ENCODE measurements at regions not wholly inside any gene's neighbourhood (a gene's known extent, or its start where the extent isn't known, plus 50 kb on each side); places are given as distances from the start of the nearest gene placed in this dataset.
A peak's percentile ranks its signal among the peaks of the same experiment; 100 is the strongest.

DNA sequence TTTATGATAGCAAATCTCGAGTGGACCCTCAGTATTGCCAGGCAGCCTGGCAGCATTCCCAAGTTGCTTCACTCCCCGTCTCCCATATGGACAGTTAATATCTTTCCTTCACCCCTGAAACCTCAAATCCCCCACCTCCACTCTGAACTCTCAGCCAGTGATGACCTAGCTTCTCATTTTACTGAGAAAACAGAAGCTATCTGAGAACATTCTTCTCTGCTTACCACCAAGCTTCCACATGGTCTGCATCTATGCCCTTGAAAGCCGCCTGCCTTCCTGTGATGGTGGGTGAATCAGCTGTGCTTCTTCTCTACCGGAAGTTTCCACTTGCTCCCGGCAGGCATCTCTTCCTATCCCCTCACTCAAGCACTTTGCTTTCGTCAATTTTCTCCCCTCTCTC, 529.2 kb downstream of the EPHA4 start:
- DNase-seq, result no peak

DNA sequence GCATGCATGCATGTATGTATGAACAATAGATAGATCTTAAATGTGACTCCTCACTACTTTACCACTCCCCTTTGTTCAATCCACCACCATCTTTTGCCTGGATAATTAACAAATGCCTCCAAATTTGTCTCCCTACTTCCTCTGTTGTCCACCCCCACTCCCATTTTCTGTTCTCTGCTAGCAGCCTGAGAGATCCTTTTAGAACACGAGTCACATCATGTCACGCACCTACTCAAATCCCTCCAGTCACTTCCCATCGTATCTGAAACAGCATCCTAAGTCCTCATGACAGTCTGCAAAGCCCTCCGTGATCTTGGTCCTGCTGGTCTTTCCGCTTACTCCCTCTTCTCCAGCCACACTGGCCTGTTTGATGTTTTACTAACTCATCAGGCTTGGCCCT, 527.3 kb downstream of the EPHA4 start:
- no peak for DNase-seq

DNA sequence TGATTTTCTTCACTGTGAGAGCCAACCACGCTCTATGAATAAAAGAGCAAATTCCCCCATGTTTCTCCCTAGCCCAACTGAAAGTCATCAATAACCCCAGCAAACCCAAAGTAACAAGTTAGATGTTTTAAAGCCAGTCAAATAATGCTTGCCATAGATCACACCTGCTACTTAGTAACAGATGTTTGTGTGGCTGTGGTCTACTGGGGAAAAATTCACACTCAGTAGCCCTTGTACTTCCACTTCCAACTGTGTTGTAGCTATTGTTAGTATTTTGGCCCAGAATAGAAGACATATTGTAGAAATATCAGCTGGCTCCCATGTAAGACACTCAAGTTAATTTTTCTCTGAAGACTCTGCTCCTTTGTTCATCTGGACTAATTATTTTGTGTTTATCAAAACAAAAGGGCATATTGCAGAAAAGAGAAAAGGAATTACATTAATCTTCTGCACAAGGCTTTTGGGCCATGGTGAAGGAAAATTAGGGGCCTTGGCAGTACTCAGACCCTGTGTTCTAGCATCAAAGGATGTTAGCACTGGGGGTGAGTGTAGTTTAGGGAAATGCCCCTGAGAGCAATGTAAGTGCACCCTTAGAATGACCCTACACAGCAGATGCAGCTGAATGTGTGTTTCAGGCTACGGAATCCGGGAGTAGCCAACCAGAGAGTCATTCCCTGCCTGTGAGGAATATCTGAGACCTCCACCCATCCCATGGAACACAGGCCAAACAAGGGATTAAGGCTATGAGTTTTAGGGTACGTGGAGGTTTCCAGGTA, 521.9 kb downstream of the EPHA4 start:
- no peak for DNase-seq

DNA sequence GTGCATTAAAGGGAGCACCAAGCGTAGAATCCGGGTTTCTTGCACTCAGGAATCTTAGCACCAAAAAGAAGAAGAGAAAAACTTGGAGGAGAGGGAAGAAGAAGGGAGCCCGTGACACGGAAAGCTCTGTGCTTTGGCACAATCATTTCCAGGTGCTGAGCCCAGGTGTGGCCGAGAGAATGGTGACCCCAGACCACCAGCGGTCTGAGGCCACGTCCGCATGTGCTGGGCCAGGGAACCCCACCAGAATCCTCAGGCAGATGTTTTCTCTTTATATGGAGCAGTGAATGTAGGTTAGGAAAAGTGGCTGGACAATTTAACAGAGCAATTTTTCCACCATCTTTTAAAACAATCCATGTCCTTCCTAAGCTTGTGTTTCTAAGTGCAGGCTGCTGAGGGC, 520.9 kb downstream of the EPHA4 start:
- DNase-seq, result no peak

DNA sequence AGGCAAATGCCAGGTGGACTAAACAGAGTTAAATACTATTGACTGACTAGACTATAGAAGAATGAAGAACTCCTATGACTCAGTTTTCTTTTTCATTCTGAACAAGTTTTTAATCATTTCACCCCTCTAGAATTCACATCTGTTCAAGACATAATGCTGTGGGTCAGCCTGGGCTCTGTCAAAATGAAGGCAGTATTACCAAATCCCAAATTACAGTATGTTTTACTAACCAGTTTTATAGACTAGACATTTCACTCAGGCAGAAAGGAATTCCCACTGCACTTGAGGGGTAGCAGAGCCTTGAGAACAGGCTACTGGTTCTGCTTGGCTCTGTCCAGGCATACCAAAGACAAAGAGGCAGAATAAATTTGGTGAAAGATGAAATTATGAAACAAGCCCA, 511.7 kb downstream of the EPHA4 start:
- DNase-seq, result no peak

DNA sequence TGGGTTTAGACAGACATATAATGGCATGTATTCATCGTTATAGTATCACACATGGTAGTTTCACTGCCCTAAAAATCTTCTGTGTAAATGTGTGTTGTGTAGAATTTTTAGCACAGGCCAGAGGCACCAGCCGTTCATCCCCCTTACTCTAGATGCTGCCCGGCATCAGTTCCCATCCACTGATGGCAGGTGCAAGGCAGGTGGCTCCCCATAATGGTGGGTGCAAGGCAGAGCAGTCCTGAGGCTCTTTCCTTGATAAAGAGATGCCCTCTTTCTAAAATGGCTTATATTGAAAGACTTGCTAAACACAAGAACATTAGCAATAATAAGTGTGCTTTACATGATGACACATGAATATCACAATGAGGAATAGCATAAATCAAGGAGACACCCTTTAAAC, 508.5 kb downstream of the EPHA4 start:
- DNase-seq, result no peak

DNA sequence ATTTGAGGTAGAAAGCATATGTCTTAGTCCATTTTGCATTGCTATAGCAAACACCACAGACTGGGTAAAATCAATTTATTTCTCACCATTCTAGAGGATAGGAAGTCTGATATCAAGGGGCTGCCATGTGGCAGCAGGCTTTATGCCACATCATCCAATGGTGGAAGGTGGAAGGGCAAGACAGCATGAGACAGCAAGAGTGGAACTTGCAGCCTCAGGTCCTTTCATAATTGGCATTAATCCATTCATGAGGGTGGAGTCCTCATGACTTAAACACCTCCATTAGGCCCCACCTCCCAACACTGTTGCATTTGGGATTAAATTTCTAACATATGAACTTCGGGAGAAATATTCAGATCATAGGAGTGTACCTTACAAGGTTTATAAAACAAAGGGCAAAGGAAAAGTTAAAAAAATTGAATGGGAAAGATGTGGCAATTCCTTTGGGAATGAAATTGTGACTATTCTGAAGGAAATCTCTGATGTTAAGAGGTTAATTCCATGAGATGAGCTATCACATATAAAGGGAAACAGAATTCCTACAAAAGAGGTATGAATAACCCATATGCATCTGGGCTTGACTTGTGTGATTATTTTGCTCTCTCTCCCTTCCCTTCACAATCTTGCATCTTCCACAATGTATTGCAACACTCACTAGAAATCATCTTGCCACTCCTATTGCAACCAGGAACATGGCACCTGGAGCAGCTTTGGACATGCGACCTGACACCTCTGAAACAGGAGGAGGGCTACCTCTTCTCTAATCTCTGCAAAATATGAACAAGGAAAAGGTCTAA, 507.8 kb downstream of the EPHA4 start:
- DNase-seq, result no peak

DNA sequence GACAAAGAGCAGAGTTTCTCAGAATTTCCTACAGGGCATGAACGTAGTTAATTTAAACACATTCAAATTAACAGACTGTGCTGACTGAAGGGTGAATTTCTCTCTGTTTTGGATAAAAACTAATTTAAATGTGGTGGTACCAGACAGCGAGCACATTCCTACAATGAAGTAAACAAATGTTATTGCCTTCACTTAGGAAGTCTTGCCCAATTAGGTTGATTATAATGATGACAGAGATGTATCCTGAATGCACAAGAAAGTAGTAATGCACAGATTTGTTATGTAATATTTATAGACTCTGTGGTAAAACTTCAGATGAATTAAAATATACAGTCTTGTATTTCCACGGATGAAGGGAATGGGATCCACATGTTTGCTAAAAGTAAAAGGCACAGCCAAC, 507.2 kb downstream of the EPHA4 start:
- no peak for DNase-seq

DNA sequence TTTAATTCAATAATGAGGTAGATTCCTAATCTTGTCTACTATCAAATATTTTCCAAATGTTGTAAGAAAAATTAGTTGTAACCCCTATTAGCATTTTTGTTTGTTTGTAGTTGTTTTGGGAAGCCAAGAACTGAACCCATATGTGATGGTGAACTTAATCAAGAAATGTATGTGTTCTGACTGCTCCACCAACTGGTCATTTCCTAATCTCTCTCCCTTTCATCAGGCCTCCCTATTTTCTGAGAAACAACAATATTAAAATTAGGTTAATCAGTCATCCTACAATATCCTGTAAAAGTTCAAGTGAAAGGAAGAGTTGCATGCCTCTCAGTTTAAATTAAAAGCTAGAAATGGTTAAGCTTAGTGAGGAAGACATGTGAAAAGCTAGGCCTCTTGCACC, 504.0 kb downstream of the EPHA4 start:
- DNase-seq, result no peak

DNA sequence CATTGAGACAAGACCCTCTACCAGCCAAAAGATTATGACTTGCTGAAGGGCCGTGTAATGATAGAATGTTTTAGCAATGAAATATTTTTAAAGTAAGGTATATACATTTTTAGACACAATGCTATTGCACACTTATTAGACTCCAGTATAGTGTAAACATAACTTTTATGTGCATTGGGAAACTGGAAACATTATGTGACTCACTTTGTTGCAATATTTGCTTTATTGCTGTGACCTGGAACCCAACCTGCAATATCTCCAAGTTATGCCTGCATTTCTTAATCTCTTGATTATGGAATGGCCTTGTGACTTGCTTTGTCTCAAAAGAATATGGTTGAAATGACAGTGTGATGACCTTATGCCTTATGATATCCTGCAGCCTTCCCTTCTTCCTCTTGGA, 502.0 kb downstream of the EPHA4 start:
- DNase-seq, result no peak

DNA sequence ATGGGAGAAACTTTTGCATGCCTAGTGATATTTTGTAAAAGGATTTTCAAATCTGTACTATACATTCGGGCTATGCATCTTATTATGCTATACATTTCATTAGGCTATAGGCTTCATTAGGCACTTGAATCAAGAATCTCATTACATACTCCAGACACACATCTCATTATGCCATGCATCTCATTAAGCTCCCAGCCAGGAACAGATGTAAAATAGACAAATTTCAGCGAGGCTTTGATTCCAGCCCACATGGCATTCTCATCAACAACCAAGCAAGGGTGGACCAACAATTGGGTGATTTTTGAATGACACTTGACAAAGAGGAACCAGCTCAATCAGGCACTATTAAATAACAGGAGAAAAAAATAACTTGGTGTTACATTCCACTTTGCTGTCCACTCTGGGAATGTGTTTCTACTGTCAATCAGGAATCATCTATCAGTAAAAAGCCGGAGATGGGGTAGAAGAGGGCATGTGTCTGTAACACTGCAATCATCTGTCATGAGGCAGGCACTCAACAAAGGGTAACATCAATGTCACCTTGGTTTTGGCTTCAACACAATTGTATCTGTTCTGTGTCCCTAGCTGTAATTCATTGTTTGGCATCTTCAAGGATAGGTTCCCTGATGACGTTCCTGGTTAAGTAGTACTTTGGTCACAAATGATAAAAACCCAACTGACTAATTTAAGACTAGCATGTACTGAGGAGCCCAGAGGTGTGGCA, 498.6 kb downstream of the EPHA4 start:
- no peak for DNase-seq

DNA sequence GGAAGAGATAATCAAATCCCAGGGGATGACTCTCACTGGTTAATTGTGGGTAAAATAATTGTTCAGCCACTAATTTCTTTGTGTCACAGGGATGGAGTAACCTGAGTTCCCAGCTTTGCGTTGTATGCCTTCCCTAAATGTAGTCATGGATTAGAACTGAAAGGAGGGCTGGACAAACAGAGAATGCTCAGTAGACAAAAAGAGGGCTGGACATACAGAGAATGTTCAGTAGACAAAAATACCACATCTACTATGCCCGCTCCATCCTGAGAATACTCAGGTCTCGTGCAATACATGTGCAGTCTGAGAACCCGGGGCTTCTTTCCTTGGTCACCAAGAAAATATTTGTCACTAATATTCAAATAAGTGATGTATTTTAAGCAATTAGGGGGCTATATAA, 497.9 kb downstream of the EPHA4 start:
- DNase-seq, result no peak

DNA sequence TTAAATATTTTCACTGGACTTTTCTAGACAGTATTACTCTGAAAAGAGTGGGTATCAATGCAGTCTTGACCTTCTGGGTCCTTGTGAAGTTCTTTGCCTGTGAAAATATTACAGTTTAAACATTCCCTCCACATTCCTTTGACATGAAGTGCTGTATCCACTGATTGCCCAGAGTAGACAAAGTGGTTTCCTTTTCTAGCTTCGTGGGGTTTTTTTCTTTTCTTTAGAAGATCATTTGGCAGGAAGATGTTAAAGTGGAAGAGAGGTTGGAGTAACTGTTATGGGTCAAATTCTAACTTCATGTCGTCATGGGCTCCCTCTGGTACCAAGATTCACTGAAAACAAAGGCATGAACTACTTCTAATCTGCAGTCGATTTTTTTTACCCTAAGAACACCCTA, 496.9 kb downstream of the EPHA4 start:
- no peak for DNase-seq

DNA sequence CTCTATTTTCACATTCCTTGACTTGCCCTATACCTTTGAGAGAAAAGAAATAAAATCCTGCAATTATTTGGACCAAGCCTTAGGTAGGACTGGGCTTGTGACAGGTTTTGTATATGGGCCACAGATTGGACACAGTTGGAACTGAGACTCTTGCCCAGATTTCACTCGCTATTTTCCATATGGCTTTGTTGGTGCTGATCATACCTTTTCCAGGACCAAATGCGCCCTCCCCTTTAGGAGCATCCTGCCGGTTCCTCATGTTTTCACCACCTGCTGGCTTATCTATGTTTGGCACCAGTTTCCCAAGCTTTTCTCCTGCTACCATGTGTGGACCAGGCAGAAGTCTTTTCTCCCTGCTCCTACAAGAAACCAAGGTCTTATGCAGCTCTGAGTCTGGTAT, 494.9 kb downstream of the EPHA4 start:
- DNase-seq, result no peak

DNA sequence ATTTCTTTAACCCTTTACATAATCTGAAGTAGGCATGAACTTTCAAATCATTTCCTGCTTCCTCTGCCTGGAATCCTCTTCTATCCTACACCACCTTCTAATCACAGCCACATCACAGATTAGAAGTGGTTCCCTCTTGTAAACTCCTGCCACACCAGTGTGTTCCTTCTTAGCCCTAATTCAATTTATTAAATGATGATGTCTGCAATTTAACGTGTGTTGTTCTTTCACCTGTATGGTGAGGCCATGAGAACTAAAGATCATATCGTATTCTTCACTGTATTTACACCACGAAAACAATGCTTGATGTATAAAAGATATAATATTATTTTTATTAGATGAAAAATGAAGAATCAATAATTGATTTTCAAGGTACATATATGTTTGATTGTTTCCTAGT, 494.3 kb downstream of the EPHA4 start:
- no peak for DNase-seq

DNA sequence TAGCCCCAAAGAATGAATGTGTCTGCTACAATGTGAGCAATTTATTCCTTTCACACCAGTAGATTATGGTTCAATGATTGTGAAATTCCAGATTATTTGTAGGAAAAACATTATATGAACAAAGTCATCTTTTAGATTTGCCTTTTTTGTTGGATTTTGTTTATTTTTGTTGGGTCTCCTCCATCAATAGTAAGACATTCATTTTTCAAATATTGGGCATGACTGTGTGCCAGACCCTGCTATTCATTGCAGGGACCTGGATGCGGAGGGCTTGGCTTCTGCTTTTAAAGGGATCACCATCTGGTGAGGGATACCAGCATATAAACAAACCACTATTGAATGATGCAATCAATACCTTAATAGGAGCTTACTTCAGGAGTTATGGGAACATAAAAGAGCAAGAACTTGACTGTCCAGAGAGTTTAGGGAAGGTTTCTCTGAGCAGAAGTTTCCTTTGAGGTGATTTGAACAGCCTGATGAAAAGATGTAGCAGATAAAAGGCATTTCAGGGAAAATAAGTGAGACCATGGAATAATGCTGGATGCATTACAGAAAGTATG, 486.7 kb downstream of the EPHA4 start:
- no peak for DNase-seq

DNA sequence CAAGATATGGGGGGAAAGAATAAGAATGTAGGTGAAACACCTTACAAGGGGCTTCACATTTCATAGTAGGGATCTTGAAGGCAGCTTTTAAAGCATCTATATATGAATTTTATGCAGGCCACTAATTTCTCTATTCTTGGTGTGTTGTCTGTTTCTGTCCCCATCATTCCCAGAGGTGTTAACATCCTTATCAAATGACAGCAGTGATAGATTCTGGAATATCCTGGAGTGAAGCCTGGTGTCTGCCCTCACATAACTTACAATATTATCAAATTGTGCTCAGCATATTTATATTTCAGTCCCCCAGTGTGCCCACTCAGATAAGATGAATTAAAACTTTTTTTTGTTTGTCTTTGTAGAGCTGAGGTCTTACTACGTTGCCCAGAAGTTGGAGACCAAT, 486.2 kb downstream of the EPHA4 start:
- DNase-seq, result no peak

DNA sequence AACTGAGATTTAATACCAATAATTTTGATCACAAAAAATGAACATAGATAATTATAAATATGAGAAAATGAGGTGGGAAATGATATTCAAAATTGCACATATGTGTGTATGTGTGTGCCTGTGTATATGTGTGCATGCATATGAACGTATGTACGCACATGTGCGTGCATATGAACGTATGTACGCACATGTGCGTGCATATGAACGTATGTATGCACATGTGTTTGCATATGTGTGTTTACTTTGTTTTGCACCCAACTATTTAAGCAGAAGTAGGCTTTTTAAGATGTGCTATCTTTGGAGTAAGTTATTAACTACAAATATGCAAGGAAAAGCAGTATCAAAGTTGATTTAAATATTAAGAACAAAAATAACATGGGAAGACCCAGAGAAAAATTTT, 484.3 kb downstream of the EPHA4 start:
- DNase-seq, result no peak

DNA sequence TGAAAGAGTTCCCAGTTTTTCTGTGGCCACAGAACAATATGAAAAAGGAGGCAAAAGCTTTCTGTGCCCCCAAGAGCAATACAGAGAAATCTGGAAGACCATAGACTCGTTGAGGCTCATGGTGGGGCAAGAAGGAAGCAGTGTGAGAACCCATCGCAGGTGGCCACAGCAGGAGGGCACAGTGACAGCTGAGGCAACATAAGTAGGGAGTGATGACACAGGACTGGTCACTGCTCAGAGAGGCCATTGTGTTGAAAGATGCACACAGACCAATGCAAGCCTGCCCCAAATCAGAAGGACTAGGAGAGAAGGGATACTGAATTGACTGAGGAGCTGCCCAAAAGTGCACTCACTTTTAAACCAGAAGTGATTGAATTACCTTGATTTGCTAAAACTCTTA, 483.6 kb downstream of the EPHA4 start:
- no peak for DNase-seq

DNA sequence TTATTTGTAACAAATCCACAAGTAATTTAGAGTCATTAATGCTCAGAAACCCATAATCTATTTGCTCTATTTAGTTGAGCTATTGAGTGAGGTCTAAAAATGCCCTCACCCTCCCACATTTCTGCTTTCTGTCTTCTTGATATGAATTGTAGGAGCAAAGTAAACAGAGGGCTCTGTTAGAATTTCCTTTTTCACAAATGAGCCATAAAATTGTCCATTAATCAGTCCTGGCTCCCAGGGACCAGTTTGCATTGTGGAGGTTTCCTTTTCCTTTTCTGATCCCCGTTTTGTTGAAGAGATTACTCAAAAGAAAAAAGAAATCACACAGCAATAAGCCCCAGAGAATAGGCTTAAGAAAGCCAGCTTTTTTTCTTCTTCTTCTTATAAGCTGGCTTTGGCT, 476.7 kb downstream of the EPHA4 start:
- no peak for DNase-seq

DNA sequence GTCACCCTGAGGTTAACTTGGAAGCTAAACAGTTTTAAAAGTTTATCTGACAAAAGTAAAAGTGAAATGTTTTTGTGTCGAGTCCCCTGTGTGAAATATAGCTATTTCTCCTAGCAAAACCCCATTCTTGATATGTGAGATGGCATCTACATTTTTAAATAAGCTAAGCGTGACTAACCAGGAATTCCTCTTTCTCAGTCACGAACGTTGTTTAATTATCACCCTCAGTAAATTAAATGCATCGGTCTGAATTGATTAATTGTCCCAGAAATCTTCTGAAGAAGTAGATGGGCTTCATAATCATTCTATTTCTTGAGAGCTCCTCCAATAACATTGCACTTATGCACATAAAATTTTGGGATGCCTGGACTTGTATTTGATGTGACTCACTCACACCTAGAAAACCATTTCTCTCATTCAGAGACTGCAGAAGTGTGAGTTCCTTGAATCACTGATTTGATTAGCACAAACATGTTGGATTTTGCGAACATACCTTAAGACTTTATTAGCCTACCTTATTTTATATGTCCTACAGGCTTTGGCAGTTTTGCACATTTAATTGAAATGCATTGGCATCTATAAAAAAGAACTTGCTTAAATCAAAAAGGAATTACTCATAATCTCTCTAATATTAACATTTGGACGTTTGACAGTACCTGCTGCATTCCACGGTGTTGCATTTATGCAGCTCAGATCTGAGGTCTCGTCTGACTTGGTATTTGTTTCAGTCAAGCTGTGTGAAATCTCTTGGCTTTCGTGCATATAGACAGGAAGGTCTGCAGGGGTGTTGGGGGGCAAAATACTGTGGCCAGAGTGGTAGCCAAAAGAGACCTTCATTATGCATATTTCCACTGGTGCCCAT, 475.2 kb downstream of the EPHA4 start:
- DNase-seq, result no peak

DNA sequence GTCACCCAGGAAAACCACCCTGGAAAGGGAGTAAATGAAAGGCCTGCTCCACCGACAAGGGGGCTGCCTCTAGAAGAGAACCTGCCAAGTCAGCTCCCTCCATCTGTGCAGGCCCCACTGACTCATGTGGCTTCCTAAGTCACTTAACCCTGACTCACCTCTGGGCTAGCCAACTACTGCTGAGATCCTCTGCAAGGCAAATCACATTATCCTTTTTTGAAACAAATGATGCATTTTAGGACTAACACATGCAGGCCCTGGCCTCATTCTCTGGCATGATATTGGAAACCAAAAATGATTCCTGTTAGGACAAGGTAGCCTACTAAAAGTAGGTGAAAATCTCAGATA, 474.6 kb downstream of the EPHA4 start:
- DNase-seq, result peak; percentile 4

DNA sequence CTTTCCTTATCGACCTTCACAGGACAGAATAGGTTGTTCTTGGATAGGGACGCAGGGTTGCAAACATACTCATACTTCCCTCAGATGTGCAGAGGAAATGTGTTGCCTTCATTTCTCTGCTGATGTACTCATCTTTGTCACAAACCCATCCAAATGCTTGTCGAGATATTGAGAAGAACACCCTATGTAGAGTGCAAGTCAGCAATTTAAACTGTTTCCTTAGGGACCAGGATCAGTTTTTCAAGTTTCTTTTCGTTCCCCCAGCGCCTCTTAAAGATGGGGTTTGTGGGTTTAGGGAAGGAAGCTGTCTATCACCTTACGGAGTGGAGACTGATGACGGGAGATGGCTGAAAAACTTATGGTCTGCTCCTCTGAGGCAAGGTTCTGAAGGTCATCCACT, 474.2 kb downstream of the EPHA4 start:
- no peak for DNase-seq
